Left lung (tissue), 4 donors: ENCODE measurements at regions not wholly inside any gene's neighbourhood (a gene's known extent, or its start where the extent isn't known, plus 50 kb on each side); places are given as distances from the start of the nearest gene placed in this dataset.

ENCODE experiments used
- ATAC-seq: fragments of 200-7000 bp; cut with Tn5 transposase; one replicate; pipeline ENCODE4 v1.9.1; 2020; ENCODE audit warnings: moderate library complexity
- DNase-seq, 4 donors: peaks; one replicate each; pipeline ENCODE4 v3.0.0-alpha.2; 2013 to 2020
- H3K27ac ChIP-seq, 2 donors: fragments of 200-600 bp; sonication (generic) in 1 of 2; one replicate each; pipeline versions ENCODE4 v1.5.0 to v1.8.0; 2020 to 2021
- H3K27me3 ChIP-seq, 2 donors: fragments of 200-600 bp; sonication (generic) in 1 of 2; one replicate each; pipeline versions ENCODE4 v1.5.0 to v1.8.0; 2020 to 2021
- H3K36me3 ChIP-seq, 2 donors: fragments of 200-600 bp; sonication (generic) in 1 of 2; one replicate each; pipeline versions ENCODE4 v1.5.0 to v1.8.0; 2020 to 2021
- H3K4me1 ChIP-seq, 2 donors: fragments of 200-600 bp; one replicate each; pipeline ENCODE4 v1.8.0; 2021
- H3K4me3 ChIP-seq, 2 donors: fragments of 200-600 bp; sonication (generic) in 1 of 2; one replicate each; pipeline versions ENCODE4 v1.5.0 to v1.8.0; 2020 to 2021; ENCODE audit warnings: mild to moderate bottlenecking in 1 of 2
- H3K9me3 ChIP-seq, 2 donors: fragments of 200-600 bp; sonication (generic) in 1 of 2; one replicate each; pipeline versions ENCODE4 v1.5.0 to v1.8.0; 2020 to 2021
- intact Hi-C, 2 donors: fragments of 100-400 bp; cut with DNase I; formaldehyde crosslinking; loops; one replicate each; pipeline versions ENCODE4 v1.11.2 to v1.14.2; 2022
- TF ChIP-seq, protein P1 (sequence below), 2 donors: fragments of 200-600 bp; sonication (generic) in 1 of 2; IDR thresholded peaks; one replicate each; pipeline versions ENCODE4 v1.5.0 to v1.8.0; 2021; ENCODE audit warnings: antibody characterized with exemption in 2 of 2
- donor health status: DM: no; HTN: yes; CAD: no.
- donor health status: DM: no; HTN: no; CAD: no.

DNA sequence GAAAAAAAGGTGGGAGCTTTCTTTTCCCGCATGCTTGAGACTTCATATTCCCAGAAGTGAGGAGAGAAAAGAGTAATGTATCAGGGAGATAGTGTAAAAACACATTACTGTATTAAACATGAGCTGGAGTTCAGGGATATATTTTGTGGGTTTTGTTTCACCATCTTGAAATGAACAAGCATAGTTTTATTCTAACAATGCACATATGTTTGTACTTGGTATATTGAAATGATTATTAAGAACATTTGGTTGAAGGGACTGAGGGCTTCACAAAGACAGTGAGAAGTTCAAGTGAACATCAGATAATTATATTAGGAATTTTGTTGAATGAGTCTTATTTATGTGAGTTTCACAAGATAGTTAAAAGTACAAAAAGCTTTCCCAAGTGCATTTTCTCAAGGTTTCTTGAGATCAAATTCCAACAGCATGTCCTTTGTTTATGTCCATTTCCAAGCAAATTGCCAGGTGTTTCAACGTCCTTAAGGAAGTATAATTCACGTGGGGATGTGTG is 368.8 kb downstream of the ANKRD50 start:
- TF ChIP-seq, protein P1, sequence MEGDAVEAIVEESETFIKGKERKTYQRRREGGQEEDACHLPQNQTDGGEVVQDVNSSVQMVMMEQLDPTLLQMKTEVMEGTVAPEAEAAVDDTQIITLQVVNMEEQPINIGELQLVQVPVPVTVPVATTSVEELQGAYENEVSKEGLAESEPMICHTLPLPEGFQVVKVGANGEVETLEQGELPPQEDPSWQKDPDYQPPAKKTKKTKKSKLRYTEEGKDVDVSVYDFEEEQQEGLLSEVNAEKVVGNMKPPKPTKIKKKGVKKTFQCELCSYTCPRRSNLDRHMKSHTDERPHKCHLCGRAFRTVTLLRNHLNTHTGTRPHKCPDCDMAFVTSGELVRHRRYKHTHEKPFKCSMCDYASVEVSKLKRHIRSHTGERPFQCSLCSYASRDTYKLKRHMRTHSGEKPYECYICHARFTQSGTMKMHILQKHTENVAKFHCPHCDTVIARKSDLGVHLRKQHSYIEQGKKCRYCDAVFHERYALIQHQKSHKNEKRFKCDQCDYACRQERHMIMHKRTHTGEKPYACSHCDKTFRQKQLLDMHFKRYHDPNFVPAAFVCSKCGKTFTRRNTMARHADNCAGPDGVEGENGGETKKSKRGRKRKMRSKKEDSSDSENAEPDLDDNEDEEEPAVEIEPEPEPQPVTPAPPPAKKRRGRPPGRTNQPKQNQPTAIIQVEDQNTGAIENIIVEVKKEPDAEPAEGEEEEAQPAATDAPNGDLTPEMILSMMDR (IDR thresholded peaks at IDR 0.05): no peak
- no peak for DNase-seq
- no peak overlapping the region for H3K27ac ChIP-seq
- no peaks in the 10 kb centered on the region for H3K27me3 ChIP-seq
- H3K9me3 ChIP-seq: no peaks in the 10 kb centered on the region
- no peak for ATAC-seq
- H3K36me3 ChIP-seq: no peaks in the 10 kb centered on the region
- no peak overlapping the region for H3K4me3 ChIP-seq
- H3K4me1 ChIP-seq: no peaks in the 10 kb centered on the region
- intact Hi-C loops: no loop called here

DNA sequence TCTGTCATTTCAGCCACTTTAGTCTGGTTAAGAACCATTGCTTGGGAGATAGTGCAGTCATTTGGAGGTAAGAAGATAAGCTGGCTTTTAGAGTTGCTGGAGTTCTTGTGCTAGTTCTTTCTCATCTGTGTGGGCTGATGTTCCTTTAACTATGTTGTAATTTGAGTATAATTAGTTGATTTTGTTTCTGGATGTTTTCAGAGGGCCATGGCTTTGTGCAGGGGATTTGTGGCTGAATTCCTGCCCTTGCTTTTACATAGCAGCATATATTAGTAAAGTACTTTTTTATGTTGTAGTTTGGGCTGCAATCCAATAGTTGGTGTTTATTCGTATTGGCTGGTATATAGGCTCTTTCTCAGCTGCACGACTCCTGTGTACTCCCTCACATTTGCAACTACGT is 339.6 kb downstream of the ANKRD50 start:
- Histone ChIP-seq H3K27me3 (no peaks in the 10 kb centered on the region), H3K9me3 (peaks cover 0 to 14% of the 10 kb centered on the region in 2 donors), H3K4me1 (no peaks in the 10 kb centered on the region), H3K27ac (no peak overlapping the region), H3K4me3 (no peak overlapping the region), H3K36me3 (no peaks in the 10 kb centered on the region)
- intact Hi-C loops: no loop called here
- DNase-seq (no peak), ATAC-seq (no peak)
- TF ChIP-seq, protein P1 (IDR thresholded peaks at IDR 0.05): no peak

DNA sequence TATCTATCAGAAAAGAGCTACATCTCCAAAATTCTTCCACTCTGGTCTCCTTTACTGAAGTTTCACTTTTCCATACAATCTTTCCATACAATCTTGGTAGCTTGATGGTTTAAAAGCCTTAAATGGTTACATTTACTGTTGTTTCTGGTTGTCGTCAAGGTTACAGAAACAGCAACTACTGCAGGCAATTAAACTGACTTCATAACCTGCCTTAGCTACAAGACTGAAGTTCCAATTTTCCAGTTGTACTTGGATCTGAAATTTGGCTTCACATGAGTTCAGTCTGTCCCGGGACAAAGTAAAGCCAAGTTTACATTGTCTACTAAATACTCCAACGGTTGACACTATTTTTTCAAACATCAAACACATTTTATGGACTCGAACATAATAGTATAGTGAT is 326.4 kb downstream of the ANKRD50 start:
- Histone ChIP-seq H3K9me3 (no peaks in the 10 kb centered on the region), H3K36me3 (no peaks in the 10 kb centered on the region), H3K27me3 (no peaks in the 10 kb centered on the region), H3K4me3 (no peak overlapping the region), H3K27ac (no peak overlapping the region), H3K4me1 (no peaks in the 10 kb centered on the region)
- TF ChIP-seq, protein P1 (IDR thresholded peaks at IDR 0.05): no peak
- peak in 1 of 4 donors; percentile 21 for DNase-seq
- intact Hi-C loops: no loop called here
- ATAC-seq: no peak

DNA sequence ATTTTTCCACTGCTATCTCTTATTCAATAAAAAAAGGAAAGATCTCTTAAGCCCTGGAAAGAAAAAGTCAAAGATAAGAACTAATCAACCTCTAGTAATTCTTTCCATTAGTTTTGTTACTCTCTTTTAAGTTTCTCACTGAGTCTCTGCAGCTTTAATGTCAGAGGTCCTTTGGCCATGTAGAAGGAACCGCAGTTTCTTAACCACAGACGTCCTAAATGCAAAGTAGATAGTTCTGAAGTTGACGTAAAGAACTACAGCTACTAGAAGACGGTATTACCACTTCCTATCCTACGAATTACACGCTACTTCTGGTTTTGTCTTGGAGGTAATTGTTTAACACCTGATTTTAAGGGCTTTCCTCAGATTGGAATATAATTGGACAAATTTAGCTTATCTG is 325.9 kb downstream of the ANKRD50 start:
- Histone ChIP-seq H3K27me3 (no peaks in the 10 kb centered on the region), H3K4me3 (no peak overlapping the region), H3K27ac (no peak overlapping the region), H3K36me3 (no peaks in the 10 kb centered on the region), H3K9me3 (no peaks in the 10 kb centered on the region), H3K4me1 (no peaks in the 10 kb centered on the region)
- ATAC-seq: no peak
- intact Hi-C loops: no loop called here
- DNase-seq: no peak
- TF ChIP-seq, protein P1 (IDR thresholded peaks at IDR 0.05): no peak

DNA sequence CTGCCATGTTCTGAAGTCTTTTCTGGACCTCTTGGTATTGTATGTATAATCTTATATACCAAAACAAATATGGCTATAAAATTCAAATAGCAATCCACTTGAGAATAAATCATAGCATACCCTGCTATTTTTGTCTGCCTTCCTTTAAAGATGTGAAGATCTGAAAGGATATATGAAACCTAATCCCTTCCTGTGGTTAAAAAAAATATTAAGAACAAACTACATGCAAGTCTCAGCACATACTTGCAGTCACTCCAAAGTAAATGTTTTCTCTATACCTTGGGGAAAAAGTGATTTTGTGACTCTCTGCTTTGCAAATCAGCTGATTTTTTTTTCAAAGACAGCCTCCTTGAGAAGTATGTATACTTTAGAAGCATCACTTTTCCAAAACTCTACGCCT is 322.9 kb downstream of the ANKRD50 start:
- TF ChIP-seq, protein P1 (IDR thresholded peaks at IDR 0.05): no peak
- H3K4me3 ChIP-seq: no peak overlapping the region
- no peaks in the 10 kb centered on the region for H3K27me3 ChIP-seq
- no peak overlapping the region for H3K27ac ChIP-seq
- no peak for ATAC-seq
- intact Hi-C loops: no loop called here
- no peaks in the 10 kb centered on the region for H3K36me3 ChIP-seq
- no peaks in the 10 kb centered on the region for H3K9me3 ChIP-seq
- no peak for DNase-seq
- H3K4me1 ChIP-seq: no peaks in the 10 kb centered on the region
